BE2C (cell line): ENCODE measurements at regions not wholly inside any gene's neighbourhood (a gene's known extent, or its start where the extent isn't known, plus 50 kb on each side); places are given as distances from the start of the nearest gene placed in this dataset.
"Not testable (repeated sequence)": the region's sequence is repeated elsewhere in the genome, so short reads cannot be mapped to it uniquely, and the experiment has no call there.

ENCODE experiments used
- DNase-seq: peaks from one replicate; pipeline ENCODE4 v3.0.0-alpha.2; 2020
- H3K27me3 ChIP-seq: fragments of 250-450 bp; sonication (Bioruptor Pico); 2 replicates; pipeline ENCODE4 v1.5.1; 2020; ENCODE audit warnings: mild to moderate bottlenecking
- H3K36me3 ChIP-seq: fragments of 250-450 bp; sonication (Bioruptor Pico); 2 replicates; pipeline ENCODE4 v1.5.1; 2020; ENCODE audit warnings: mild to moderate bottlenecking
- H3K4me1 ChIP-seq: fragments of 250-450 bp; sonication (Bioruptor Pico); 2 replicates; pipeline ENCODE4 v1.5.1; 2020
- H3K4me3 ChIP-seq: 2 replicates; pipeline ENCODE4 v1.5.1; 2011; ENCODE audit warnings: low read depth, low read length
- H3K9me3 ChIP-seq: fragments of 250-450 bp; sonication (Bioruptor Pico); 2 replicates; pipeline ENCODE4 v1.5.1; 2020
- CTCF ChIP-seq: IDR thresholded peaks from 2 replicates; pipeline ENCODE4 v1.5.1; 2012; ENCODE audit warnings: mild to moderate bottlenecking, low read depth, low read length

- no peaks in the 10 kb centered on the region for H3K9me3 ChIP-seq
- no peaks in the 10 kb centered on the region for H3K36me3 ChIP-seq
- 0 out of 2 replicates have a peak, but pooled peaks cover 4% of the 10 kb centered on the region for H3K27me3 ChIP-seq
- H3K4me1 ChIP-seq, result no peaks in the 10 kb centered on the region
- no peak for DNase-seq
- no peak for TF ChIP-seq CTCF
- no peak overlapping the region for H3K4me3 ChIP-seq
Observed at GRCh38 chr13:111492958-111493357, 172.5 kb downstream of the TEX29 start.

GRCh38 chr13:111493468-111493867 lies 173.0 kb downstream of the TEX29 start:
- no peak for TF ChIP-seq CTCF
- Histone ChIP-seq H3K9me3 (no peaks in the 10 kb centered on the region), H3K27me3 (0 out of 2 replicates have a peak, but pooled peaks cover 4% of the 10 kb centered on the region), H3K36me3 (no peaks in the 10 kb centered on the region), H3K4me1 (no peaks in the 10 kb centered on the region), H3K4me3 (no peak overlapping the region)
- DNase-seq, result no peak

- Histone ChIP-seq H3K9me3 (no peaks in the 10 kb centered on the region), H3K4me1 (no peaks in the 10 kb centered on the region), H3K36me3 (no peaks in the 10 kb centered on the region), H3K4me3 (no peak overlapping the region), H3K27me3 (0 out of 2 replicates have a peak, but pooled peaks cover 4% of the 10 kb centered on the region)
- no peak for TF ChIP-seq CTCF
- no peak for DNase-seq
Observed at GRCh38 chr13:111494641-111495040, 174.2 kb downstream of the TEX29 start.

GRCh38 chr13:111501596-111502535 lies 181.4 kb downstream of the TEX29 start:
- DNase-seq, H3K9me3 ChIP-seq, H3K4me3 ChIP-seq, H3K36me3 ChIP-seq, H3K4me1 ChIP-seq, H3K27me3 ChIP-seq: not testable (repeated sequence)

- no peak overlapping the region for H3K4me3 ChIP-seq
- no peak for TF ChIP-seq CTCF
- peaks cover 3% of the 10 kb centered on the region; the same call in 1 of the 2 replicates for H3K27me3 ChIP-seq
- DNase-seq, result no peak
- no peaks in the 10 kb centered on the region for H3K4me1 ChIP-seq
- no peaks in the 10 kb centered on the region for H3K36me3 ChIP-seq
- no peaks in the 10 kb centered on the region for H3K9me3 ChIP-seq
Observed at GRCh38 chr13:111502957-111503356, 182.5 kb downstream of the TEX29 start.

GRCh38 chr13:111503376-111503775 lies 182.9 kb downstream of the TEX29 start:
- Histone ChIP-seq H3K9me3 (no peaks in the 10 kb centered on the region; the same call in 1 of the 2 replicates), H3K4me1 (no peaks in the 10 kb centered on the region), H3K36me3 (no peaks in the 10 kb centered on the region), H3K4me3 (no peak overlapping the region), H3K27me3 (peaks cover 3% of the 10 kb centered on the region; the same call in 1 of the 2 replicates)
- DNase-seq, result no peak
- TF ChIP-seq CTCF, result no peak
